ENCODE measurements at regions not wholly inside any gene's neighbourhood (a gene's known extent, or its start where the extent isn't known, plus 50 kb on each side); places are given as distances from the start of the nearest gene placed in this dataset.

- no peak for TF ChIP-seq EZH2 (IDR thresholded peaks at IDR 0.05; ENCODE audit: borderline replicate concordance, low read length)
- no peak for TF ChIP-seq CTCF (IDR thresholded peaks at IDR 0.05; ENCODE audit: low read length)
Measured at GRCh38 chr1:47592296-47593012, 154.6 kb downstream of the FOXD2 start.

Data from OCI-LY1 (cell line).